ENCODE measurements at regions not wholly inside any gene's neighbourhood (a gene's known extent, or its start where the extent isn't known, plus 50 kb on each side); places are given as distances from the start of the nearest gene placed in this dataset.
A peak's percentile ranks its signal among the peaks of the same experiment; 100 is the strongest.

GRCh38 chr14:86464341-86464740 lies 934.4 kb downstream of the FLRT2 start (continued):
- TF ChIP-seq E2F4 (IDR thresholded peaks at IDR 0.05; ENCODE audit: low read depth, low read length) = no peak

- no peak for TF ChIP-seq JUND (IDR thresholded peaks at IDR 0.05; ENCODE audit: low read depth, low read length)
- TF ChIP-seq CTCF (IDR thresholded peaks at IDR 0.05 in 2 of 3, conservative IDR thresholded peaks at IDR 0.05 in 1 of 3; ENCODE audit: control insufficient read depth in 2 of 3, extremely low read depth in 1 of 3, insufficient read depth in 1 of 3, low read depth in 3 of 3, low read length in 3 of 3) = peak in 1 of 3 experiments; percentile 23; a peak in 2 of 6 replicates
- intact Hi-C loops (cut with micrococcal nuclease; ENCODE audit: unreplicated experiment) (loop anchor here (5.0 kb wide), 2 partner anchors 190 to 440 kb away; no protein-coding TSS in a partner anchor), in situ Hi-C loops (cut with MboI) (no loop called here)
- Histone ChIP-seq H3K4me2 (ENCODE audit: control insufficient read depth, insufficient read depth) (no peak overlapping the region), H4K20me1 (ENCODE audit: control insufficient read depth, insufficient read depth) (no peaks in the 10 kb centered on the region), H3K79me2 (ENCODE audit: control insufficient read depth, insufficient read depth, low read length) (no peaks in the 10 kb centered on the region), H3K36me3 (ENCODE audit: control insufficient read depth in 2 of 2, insufficient read depth in 2 of 2, low read length in 1 of 2) (no peaks in the 10 kb centered on the region), H3K9me3 (replicated peaks; ENCODE audit: control insufficient read depth, insufficient read depth, low read length) (no peaks in the 10 kb centered on the region), H3K4me3 (no peak overlapping the region), H3K27me3 (replicated peaks in 1 of 2; ENCODE audit: control insufficient read depth in 2 of 2, insufficient read depth in 2 of 2, low read length in 1 of 2) (no peaks in the 10 kb centered on the region), H3K27ac (ENCODE audit: control insufficient read depth, insufficient read depth) (no peak overlapping the region), H3K4me1 (ENCODE audit: control insufficient read depth, insufficient read depth, low read length) (no peaks in the 10 kb centered on the region), H2AFZ (ENCODE audit: control insufficient read depth, low read depth, low read length) (no peak overlapping the region), H3K9ac (ENCODE audit: control insufficient read depth, insufficient read depth, low read length) (no peak overlapping the region)
- POLR2A ChIA-PET = no interaction called here
- CTCF ChIA-PET = interaction anchor here (0.6 to 3.1 kb wide), 7 partner anchors 47 to 1016 kb away, joined by 3 to 23 read pairs (median 3); no protein-coding TSS in a partner anchor
- FAIRE-seq = no peak
- no TSS peak for BruUV-seq (replicated peaks)
- SMC1A ChIA-PET (ENCODE audit: uncharacterized antibody, unreplicated experiment) = interaction anchor here (0.7 to 2.0 kb wide), 6 partner anchors 9 to 1154 kb away, joined by 3 to 6 read pairs (median 4); no protein-coding TSS in a partner anchor
- 17% methylated on average over 1 of the region's 1 CpG for WGBS (ENCODE audit: insufficient coverage, insufficient replicate concordance, low lambda C conversion rate, missing lambda C conversion rate)
- DNase-seq (ENCODE audit: low read depth, low spot score) = no peak
- RAD21 ChIA-PET (ENCODE audit: unreplicated experiment) = no interaction called here
- ATAC-seq = peak; percentile 37; the same call in 1 of the 3 replicates
Observed at GRCh38 chr14:86462193-86462753, 932.3 kb downstream of the FLRT2 start.
